PC-9 (cell line): ENCODE measurements at regions not wholly inside any gene's neighbourhood (a gene's known extent, or its start where the extent isn't known, plus 50 kb on each side); places are given as distances from the start of the nearest gene placed in this dataset.

Experiments
- BruUV-seq: library from RNA; stranded (reverse); fragments of 400-500 nt; replicated peaks from 2 replicates; lab custom pipeline; 2021; lab: Mats Ljungman, UMichigan
- CTCF ChIA-PET: fragments of 300-600 bp; sonication (Branson Sonifier 250); formaldehyde crosslinking; loops from one replicate; lab custom pipeline; 2022; ENCODE audit warnings: antibody characterized with exemption; lab: Charles Lee
- POLR2A ChIA-PET: fragments of 300-600 bp; sonication (Branson Sonifier 250); formaldehyde crosslinking; loops from one replicate; lab custom pipeline; 2022; ENCODE audit warnings: antibody characterized with exemption; ENCODE audit not compliant: unreplicated experiment; lab: Charles Lee
- DNase-seq, 2 experiments: peaks; one replicate each; pipeline versions ENCODE4 v3.0.0 to v3.0.0-alpha.2; 2015 to 2022; ENCODE audit warnings: mixed read lengths in 1 of 2
- H2AFZ ChIP-seq: fragments of 200-600 bp; sonication (generic); 2 replicates; pipeline ENCODE4 v1.8.1; 2017; ENCODE audit warnings: antibody characterized with exemption
- H3F3A ChIP-seq: fragments of 200-600 bp; sonication (generic); 2 replicates; pipeline ENCODE4 v1.8.1; 2017; ENCODE audit warnings: antibody characterized with exemption, mild to moderate bottlenecking, low read depth; ENCODE audit not compliant: insufficient read depth
- H3K27ac ChIP-seq: fragments of 200-600 bp; sonication (generic); 2 replicates; pipeline ENCODE4 v1.6.1; 2016; ENCODE audit warnings: mixed run types
- H3K27me3 ChIP-seq: fragments of 200-600 bp; sonication (generic); 2 replicates; pipeline ENCODE4 v1.6.1; 2016; ENCODE audit warnings: low read depth, mixed run types; ENCODE audit not compliant: insufficient read depth
- H3K36me3 ChIP-seq: fragments of 200-600 bp; sonication (generic); 2 replicates; pipeline ENCODE4 v1.6.1; 2016; ENCODE audit warnings: low read depth, mixed run types
- H3K4me1 ChIP-seq: fragments of 200-600 bp; sonication (generic); replicated peaks from 2 replicates; pipeline ENCODE4 v1.6.1; 2016; ENCODE audit warnings: mixed run types; ENCODE audit not compliant: insufficient read depth
- H3K4me2 ChIP-seq: fragments of 200-600 bp; sonication (generic); 2 replicates; pipeline ENCODE4 v1.6.1; 2017; ENCODE audit warnings: mixed run types
- H3K4me3 ChIP-seq: fragments of 200-600 bp; sonication (generic); 2 replicates; pipeline ENCODE4 v1.6.1; 2016; ENCODE audit warnings: mixed run types
- H3K79me2 ChIP-seq: fragments of 200-600 bp; sonication (generic); 2 replicates; pipeline ENCODE4 v1.6.1; 2017; ENCODE audit warnings: low read depth, mixed run types
- H3K9me2 ChIP-seq: fragments of 200-600 bp; sonication (generic); 2 replicates; pipeline ENCODE4 v1.8.1; 2017; ENCODE audit warnings: mild to moderate bottlenecking; ENCODE audit not compliant: insufficient read depth
- H3K9me3 ChIP-seq: fragments of 200-600 bp; sonication (generic); 2 replicates; pipeline ENCODE4 v1.8.1; 2016; ENCODE audit warnings: low read depth; ENCODE audit not compliant: insufficient read depth
- H4K20me1 ChIP-seq: fragments of 200-600 bp; sonication (generic); 2 replicates; pipeline ENCODE4 v1.8.1; 2017; ENCODE audit not compliant: insufficient read depth
- CTCF ChIP-seq: fragments of 200-600 bp; sonication (generic); conservative IDR thresholded peaks from 2 replicates; pipeline ENCODE4 v1.6.1; 2017; ENCODE audit warnings: mixed run types, antibody characterized with exemption, mild to moderate bottlenecking, moderate library complexity
- EZH2 ChIP-seq: fragments of 200-600 bp; sonication (generic); IDR thresholded peaks from 2 replicates; pipeline ENCODE4 v1.8.0; 2017; ENCODE audit warnings: antibody characterized with exemption, low read depth
- intact Hi-C: fragments of 100-400 bp; cut with micrococcal nuclease; formaldehyde crosslinking; loops from one replicate; pipeline ENCODE4 v1.10.0; 2022; ENCODE audit not compliant: unreplicated experiment

DNA sequence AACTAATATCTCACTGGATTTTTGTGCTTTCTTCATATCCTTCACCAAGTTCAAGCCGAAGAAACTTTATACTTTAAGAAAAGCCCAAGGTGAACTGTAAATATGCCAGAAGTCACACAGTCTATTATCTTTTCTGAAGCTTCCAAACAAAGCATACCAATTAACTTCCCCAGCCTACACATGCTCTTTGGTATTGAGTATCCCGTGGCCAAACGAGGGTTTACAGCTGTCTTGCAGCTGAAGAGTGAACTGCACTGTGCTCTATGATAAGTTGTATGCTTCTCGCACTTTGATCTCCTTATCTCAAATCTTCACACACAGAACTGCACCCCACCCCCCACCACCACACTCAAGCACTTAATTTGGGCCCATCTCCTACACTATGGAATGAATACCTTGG lies 215.6 kb upstream of the VEPH1 start:
- no TSS peak for BruUV-seq
- TF ChIP-seq EZH2 (no peak), CTCF (no peak)
- Histone ChIP-seq H3K4me3 (no peak overlapping the region), H3F3A (no peaks in the 10 kb centered on the region), H3K36me3 (no peaks in the 10 kb centered on the region), H4K20me1 (no peaks in the 10 kb centered on the region), H3K4me2 (no peak overlapping the region), H3K79me2 (no peaks in the 10 kb centered on the region), H3K27ac (no peak overlapping the region), H2AFZ (no peak overlapping the region), H3K27me3 (no peaks in the 10 kb centered on the region), H3K9me3 (no peaks in the 10 kb centered on the region), H3K9me2 (no peaks in the 10 kb centered on the region), H3K4me1 (no peaks in the 10 kb centered on the region)
- ChIA-PET CTCF (no interaction called here), POLR2A (no interaction called here)
- intact Hi-C loops, result no loop called here
- no peak for DNase-seq

DNA sequence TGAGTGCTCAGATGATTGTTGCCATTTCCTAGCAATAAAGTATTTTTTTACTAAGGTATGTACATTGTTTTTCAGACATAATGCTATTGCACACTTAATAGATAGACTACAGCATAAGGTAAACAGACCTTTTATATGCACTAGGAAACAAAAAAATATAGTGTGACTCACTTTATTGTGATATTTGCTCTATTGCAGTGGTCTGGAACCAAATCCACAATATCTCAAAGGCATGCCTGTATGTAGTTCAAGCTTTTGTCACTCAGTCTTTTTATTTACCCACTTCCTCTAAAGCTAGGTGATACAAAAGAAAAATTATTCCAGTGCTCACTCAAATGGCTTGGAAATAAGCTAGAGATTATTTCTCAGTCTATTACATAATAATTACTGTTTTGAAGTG lies 209.9 kb upstream of the VEPH1 start:
- H3K4me1 ChIP-seq, result no peaks in the 10 kb centered on the region
- H3K9me2 ChIP-seq, result no peaks in the 10 kb centered on the region
- BruUV-seq, result no TSS peak
- no peak overlapping the region for H3K4me2 ChIP-seq
- POLR2A ChIA-PET, result no interaction called here
- H3K27ac ChIP-seq, result no peak overlapping the region
- CTCF ChIA-PET, result interaction anchor here (0.6 kb wide), 1 partner anchor 414 kb away, joined by 3 read pairs; no protein-coding TSS in a partner anchor
- H3K9me3 ChIP-seq, result peaks cover 3% of the 10 kb centered on the region; the same call in 1 of the 2 replicates
- no peak overlapping the region for H3K4me3 ChIP-seq
- intact Hi-C loops, result no loop called here
- H3K27me3 ChIP-seq, result no peaks in the 10 kb centered on the region
- H4K20me1 ChIP-seq, result no peaks in the 10 kb centered on the region
- no peaks in the 10 kb centered on the region for H3K79me2 ChIP-seq
- TF ChIP-seq CTCF (no peak), EZH2 (no peak)
- no peaks in the 10 kb centered on the region for H3F3A ChIP-seq
- no peak for DNase-seq
- no peaks in the 10 kb centered on the region for H3K36me3 ChIP-seq
- H2AFZ ChIP-seq, result no peak overlapping the region

GRCh38 chr3:157705258-157705657 lies 202.0 kb upstream of the VEPH1 start:
- ChIA-PET CTCF (no interaction called here), POLR2A (no interaction called here)
- no peaks in the 10 kb centered on the region for H3K36me3 ChIP-seq
- no TSS peak for BruUV-seq
- no peaks in the 10 kb centered on the region for H4K20me1 ChIP-seq
- H3K27ac ChIP-seq, result no peak overlapping the region
- H3K27me3 ChIP-seq, result no peaks in the 10 kb centered on the region
- TF ChIP-seq EZH2 (no peak), CTCF (no peak)
- H3K9me3 ChIP-seq, result no peaks in the 10 kb centered on the region
- no peak for DNase-seq
- intact Hi-C loops, result no loop called here
- no peaks in the 10 kb centered on the region for H3K4me1 ChIP-seq
- no peak overlapping the region for H3K4me3 ChIP-seq
- no peaks in the 10 kb centered on the region for H3F3A ChIP-seq
- H2AFZ ChIP-seq, result no peak overlapping the region
- H3K79me2 ChIP-seq, result no peaks in the 10 kb centered on the region
- no peaks in the 10 kb centered on the region for H3K9me2 ChIP-seq
- no peak overlapping the region for H3K4me2 ChIP-seq
